H1 (cell line): ENCODE measurements at regions not wholly inside any gene's neighbourhood (a gene's known extent, or its start where the extent isn't known, plus 50 kb on each side); places are given as distances from the start of the nearest gene placed in this dataset.

Experiments
- CTCF ChIA-PET: fragments of 300-600 bp; sonication (Branson Sonifier 250); formaldehyde crosslinking; loops from one replicate; lab custom pipeline; 2021; ENCODE audit not compliant: partially characterized antibody; lab: Charles Lee
- POLR2A ChIA-PET: fragments of 300-600 bp; sonication (Branson Sonifier 250); formaldehyde crosslinking; loops from one replicate; lab custom pipeline; 2021; ENCODE audit warnings: inconsistent platforms; ENCODE audit not compliant: partially characterized antibody; lab: Charles Lee
- DNase-seq, 2 experiments: peaks; one replicate each; pipeline versions ENCODE4 v3.0.0 to v3.0.0-alpha.2; 2010 to 2022; ENCODE audit warnings: low spot score in 2 of 2, low read depth in 1 of 2, mixed read lengths in 1 of 2
- FAIRE-seq: peaks from 2 replicates; lab custom pipeline; 2011; peaks lifted over from hg19 to GRCh38; lab: Jason Lieb, UNC
- H2AFZ ChIP-seq: 2 replicates; pipeline ENCODE4 v1.8.1; 2012; ENCODE audit warnings: low read length, inconsistent platforms
- H2AK5ac ChIP-seq: 2 replicates; pipeline ENCODE4 v1.6.1; 2013; ENCODE audit warnings: low read depth, low read length
- H2BK120ac ChIP-seq: replicated peaks from 2 replicates; pipeline ENCODE3; 2013; ENCODE audit warnings: low read depth, low read length, inconsistent platforms
- H2BK12ac ChIP-seq: 2 replicates; pipeline ENCODE4 v1.6.1; 2013; ENCODE audit warnings: low read depth, low read length
- H2BK15ac ChIP-seq: 2 replicates; pipeline ENCODE4 v1.6.1; 2013; ENCODE audit warnings: low read length
- H2BK20ac ChIP-seq: 2 replicates; pipeline ENCODE4 v1.6.1; 2013; ENCODE audit warnings: low read length
- H2BK5ac ChIP-seq: 2 replicates; pipeline ENCODE4 v1.6.1; 2013; ENCODE audit warnings: low read depth, low read length
- H3K14ac ChIP-seq: 2 replicates; pipeline ENCODE4 v1.6.1; 2013; ENCODE audit warnings: inconsistent platforms; ENCODE audit not compliant: insufficient read length
- H3K18ac ChIP-seq: 2 replicates; pipeline ENCODE4 v1.6.1; 2013; ENCODE audit warnings: low read length; ENCODE audit errors: extremely low read depth
- H3K23ac ChIP-seq: 2 replicates; pipeline ENCODE4 v1.6.1; 2013; ENCODE audit warnings: inconsistent platforms; ENCODE audit not compliant: insufficient read length
- H3K23me2 ChIP-seq: 2 replicates; pipeline ENCODE4 v1.6.1; 2013; ENCODE audit warnings: low read depth, low read length
- H3K27ac ChIP-seq: 2 replicates; pipeline ENCODE4 v1.6.1; 2011; ENCODE audit warnings: low read depth, low read length, inconsistent platforms
- H3K27me3 ChIP-seq, 4 experiments: replicated peaks in 1 of 4; 1 replicate in 1 of 4; 2 replicates in 3 of 4; pipeline versions ENCODE4 v1.6.1 to v1.8.1; 2011 to 2013; ENCODE audit warnings: low read length in 3 of 4, mild to moderate bottlenecking in 3 of 4, inconsistent platforms in 2 of 4, mixed read lengths in 2 of 4, moderate library complexity in 1 of 4; ENCODE audit not compliant: control insufficient read depth in 3 of 4, insufficient read depth in 3 of 4; ENCODE audit errors: extremely low read depth in 1 of 4
- H3K36me3 ChIP-seq, 4 experiments: 2 replicates each; pipeline versions ENCODE4 v1.6.1 to v1.8.1; 2011 to 2013; ENCODE audit warnings: mild to moderate bottlenecking in 4 of 4, low read length in 3 of 4, moderate library complexity in 2 of 4, control low read depth in 1 of 4, inconsistent platforms in 1 of 4; ENCODE audit not compliant: insufficient read depth in 4 of 4, control insufficient read depth in 2 of 4
- H3K4ac ChIP-seq: replicated peaks from 2 replicates; pipeline ENCODE3; 2013; ENCODE audit warnings: low read length, low read depth, mixed read lengths, inconsistent platforms; ENCODE audit not compliant: insufficient read length
- H3K4me1 ChIP-seq, 4 experiments: replicated peaks in 1 of 4; 1 replicate in 1 of 4; 2 replicates in 3 of 4; pipeline versions ENCODE4 v1.6.1 to v1.8.1; 2011 to 2013; ENCODE audit warnings: low read length in 3 of 4, inconsistent platforms in 2 of 4, mixed read lengths in 1 of 4; ENCODE audit not compliant: insufficient read depth in 4 of 4, control insufficient read depth in 3 of 4
- H3K4me2 ChIP-seq, 2 experiments: 2 replicates each; pipeline versions ENCODE4 v1.6.1 to v1.8.1; 2011 to 2013; ENCODE audit warnings: low read depth in 2 of 2, low read length in 2 of 2, control low read depth in 1 of 2, inconsistent platforms in 1 of 2, mild to moderate bottlenecking in 1 of 2; ENCODE audit not compliant: insufficient read depth in 1 of 2
- H3K4me3 ChIP-seq, 4 experiments: fragments of 200-600, 300-600 bp in 1 of 4; sonication (generic), shearing (Covaris generic), sonication (Bioruptor Twin) in 1 of 4; 2 replicates each; pipeline versions ENCODE4 v1.5.1 to v1.8.1; 2011 to 2016; ENCODE audit warnings: low read length in 4 of 4, low read depth in 3 of 4, control low read depth in 2 of 4, inconsistent platforms in 2 of 4, mild to moderate bottlenecking in 2 of 4, mixed read lengths in 1 of 4, moderate library complexity in 1 of 4; ENCODE audit not compliant: insufficient read depth in 2 of 4; ENCODE audit errors: extremely low read depth in 1 of 4
- H3K56ac ChIP-seq: replicated peaks from 2 replicates; pipeline ENCODE3; 2013; ENCODE audit warnings: low read depth, mild to moderate bottlenecking, mixed read lengths, low read length, inconsistent platforms; ENCODE audit not compliant: insufficient read length
- H3K79me1 ChIP-seq: 2 replicates; pipeline ENCODE4 v1.6.1; 2013; ENCODE audit warnings: low read depth, low read length, control low read depth
- H3K79me2 ChIP-seq, 2 experiments: 2 replicates each; pipeline versions ENCODE4 v1.6.1 to v1.8.1; 2012 to 2013; ENCODE audit warnings: low read length in 2 of 2, mild to moderate bottlenecking in 2 of 2, inconsistent platforms in 1 of 2; ENCODE audit not compliant: insufficient read depth in 2 of 2, control insufficient read depth in 1 of 2
- H3K9ac ChIP-seq, 4 experiments: replicated peaks in 1 of 4; 1 replicate in 1 of 4; 2 replicates in 3 of 4; pipeline versions ENCODE4 v1.6.1 to v1.8.1; 2011 to 2013; ENCODE audit warnings: low read depth in 3 of 4, low read length in 3 of 4, control low read depth in 2 of 4, mild to moderate bottlenecking in 2 of 4, moderate library complexity in 2 of 4, inconsistent platforms in 1 of 4; ENCODE audit errors: extremely low read depth in 1 of 4
- H3K9me3 ChIP-seq, 2 experiments: 2 replicates each; pipeline versions ENCODE4 v1.6.1 to v1.8.1; 2012 to 2013; ENCODE audit warnings: mild to moderate bottlenecking in 2 of 2, moderate library complexity in 2 of 2, control low read depth in 1 of 2, inconsistent platforms in 1 of 2, low read depth in 1 of 2, low read length in 1 of 2, mixed read lengths in 1 of 2; ENCODE audit not compliant: insufficient read depth in 2 of 2
- H4K20me1 ChIP-seq, 2 experiments: replicated peaks in 1 of 2; 2 replicates each; pipeline versions ENCODE3 to v1.8.1; 2011 to 2013; ENCODE audit warnings: inconsistent platforms in 2 of 2, low read length in 2 of 2, mild to moderate bottlenecking in 1 of 2; ENCODE audit not compliant: insufficient read depth in 2 of 2, control insufficient read depth in 1 of 2
- H4K5ac ChIP-seq: 2 replicates; pipeline ENCODE4 v1.6.1; 2013; ENCODE audit warnings: low read length, low read depth, mixed read lengths, inconsistent platforms; ENCODE audit not compliant: insufficient read length
- H4K8ac ChIP-seq: 2 replicates; pipeline ENCODE4 v1.8.0; 2013; ENCODE audit warnings: mild to moderate bottlenecking, moderate library complexity, low read length, inconsistent platforms; ENCODE audit not compliant: insufficient read depth; ENCODE audit errors: extremely low read depth
- H4K91ac ChIP-seq: replicated peaks from 2 replicates; pipeline ENCODE3; 2013; ENCODE audit warnings: low read length, mixed read lengths, inconsistent platforms; ENCODE audit not compliant: insufficient read length
- FOSL1 ChIP-seq: IDR thresholded peaks from 2 replicates; pipeline ENCODE4 v1.6.1; 2011; ENCODE audit warnings: mild to moderate bottlenecking, low read depth, low read length, moderate library complexity; ENCODE audit not compliant: insufficient read depth
- HDAC6 ChIP-seq: IDR thresholded peaks from one replicate; pipeline ENCODE4 v1.7.1; 2012; ENCODE audit warnings: low read depth, mild to moderate bottlenecking, inconsistent platforms, low read length, moderate library complexity
- KDM1A ChIP-seq: fragments of 200-600, 300-600 bp; sonication (generic); IDR thresholded peaks from 2 replicates; pipeline ENCODE4 v1.7.1; 2016; ENCODE audit warnings: mild to moderate bottlenecking, low read length, borderline replicate concordance
- POLR2A ChIP-seq, 2 experiments: IDR thresholded peaks; 1 replicate in 1 of 2; 2 replicates in 1 of 2; pipeline ENCODE4 v1.6.1; 2011; ENCODE audit warnings: low read depth in 2 of 2, low read length in 2 of 2, mild to moderate bottlenecking in 2 of 2; ENCODE audit errors: control extremely low read depth in 1 of 2
- ZNF274 ChIP-seq: IDR thresholded peaks from 2 replicates; pipeline ENCODE4 v1.7.0; 2012; ENCODE audit warnings: low read length, borderline replicate concordance; ENCODE audit errors: extremely low read depth
- WGBS, 2 experiments: shearing (Covaris generic) in 1 of 2; methylation state at CpG; one replicate each; pipeline versions ENCODE4 v1.1.6 to v1.1.7; 2013 to 2015; ENCODE audit warnings: low lambda C conversion rate in 2 of 2, mixed read lengths in 2 of 2, inconsistent platforms in 1 of 2, low coverage in 1 of 2, missing lambda C conversion rate in 1 of 2; ENCODE audit not compliant: insufficient replicate concordance in 2 of 2, insufficient coverage in 1 of 2, insufficient read length in 1 of 2; ENCODE audit errors: extremely low coverage in 1 of 2, missing lambda C conversion rate in 1 of 2; 5-methylcytosine and 5-hydroxymethylcytosine counted together

- Histone ChIP-seq H3K4me2 (no peak overlapping the region), H3K27me3 (no peaks in the 10 kb centered on the region), H3K18ac (no peak overlapping the region), H3K79me2 (no peaks in the 10 kb centered on the region), H3K27ac (no peak overlapping the region), H2BK5ac (no peak overlapping the region), H3K56ac (no peak overlapping the region), H3K36me3 (no peaks in the 10 kb centered on the region), H2BK12ac (no peak overlapping the region), H3K14ac (no peak overlapping the region), H3K4me3 (no peak overlapping the region), H3K23ac (no peak overlapping the region), H3K23me2 (no peaks in the 10 kb centered on the region), H2BK15ac (no peak overlapping the region), H4K5ac (no peak overlapping the region), H2AFZ (no peak overlapping the region), H3K4ac (no peak overlapping the region), H3K4me1 (no peaks in the 10 kb centered on the region), H2BK20ac (no peak overlapping the region), H3K9ac (no peak overlapping the region), H4K91ac (no peak overlapping the region), H4K8ac (no peak overlapping the region), H3K79me1 (no peaks in the 10 kb centered on the region), H2AK5ac (no peak overlapping the region), H3K9me3 (no peaks in the 10 kb centered on the region), H4K20me1 (no peaks in the 10 kb centered on the region), H2BK120ac (no peak overlapping the region)
- POLR2A ChIA-PET = no interaction called here
- no peak for DNase-seq
- 100% methylated on average over 1 of the region's 1 CpG; no CpG with 5 or more reads in 1 of the 2 experiments for WGBS, 2 experiments
- no peak for FAIRE-seq
- TF ChIP-seq ZNF274 (no peak), KDM1A (no peak), FOSL1 (no peak), HDAC6 (no peak), POLR2A (IDR thresholded peaks at IDR 0.05; ENCODE audit: control extremely low read depth in 1 of 2, low read depth in 2 of 2, low read length in 2 of 2) (no peak)
- CTCF ChIA-PET = interaction anchor here (0.7 kb wide), 1 partner anchor 25 kb away, joined by 3 read pairs; no protein-coding TSS in a partner anchor
These were observed 400.1 kb upstream of the PABPC4L start for GRCh38 chr4:134601706-134602105.
